Pancreas (tissue), 10 donors: ENCODE measurements at regions not wholly inside any gene's neighbourhood (a gene's known extent, or its start where the extent isn't known, plus 50 kb on each side); places are given as distances from the start of the nearest gene placed in this dataset.

ENCODE experiments used
- ATAC-seq, 4 donors: fragments of 200-7000 bp; cut with Tn5 transposase; one replicate each; pipeline versions ENCODE4 v1.8.0 to v1.9.1; 2020; ENCODE audit warnings: mild to moderate bottlenecking in 4 of 4, moderate library complexity in 4 of 4
- DNase-seq, 6 donors: peaks; one replicate each; pipeline ENCODE4 v3.0.0-alpha.2; 2020
- FAIRE-seq: peaks from 2 replicates; lab custom pipeline; 2012; peaks lifted over from hg19 to GRCh38; lab: Jason Lieb, UNC
- H3K27ac ChIP-seq, 4 donors: fragments of 200-600 bp; sonication (generic); 1 replicate in 3 of 4; 2 replicates in 1 of 4; pipeline versions ENCODE4 v1.5.0 to v1.8.0; 2020
- H3K27me3 ChIP-seq, 4 donors: fragments of 200-600 bp; one replicate each; pipeline ENCODE4 v1.8.0; 2021
- H3K36me3 ChIP-seq, 3 donors: fragments of 200-600 bp; sonication (generic) in 1 of 3; one replicate each; pipeline versions ENCODE4 v1.5.0 to v1.8.0; 2020 to 2021
- H3K4me1 ChIP-seq, 3 donors: fragments of 200-600 bp; one replicate each; pipeline ENCODE4 v1.8.0; 2021
- H3K4me3 ChIP-seq, 4 donors: fragments of 200-600 bp; sonication (generic) in 2 of 4; one replicate each; pipeline versions ENCODE4 v1.5.0 to v1.8.0; 2020 to 2021
- H3K9me3 ChIP-seq, 4 donors: fragments of 200-600 bp; one replicate each; pipeline ENCODE4 v1.8.0; 2021
- CTCF ChIP-seq, 4 donors: fragments of 200-600 bp; sonication (generic) in 3 of 4; IDR thresholded peaks; one replicate each; pipeline versions ENCODE4 v1.5.0 to v1.8.0; 2021; ENCODE audit warnings: antibody characterized with exemption in 4 of 4
- whole genome bisulfite sequencing, 2 donors: extraction: QIAGEN DNeasy Blood & Tissue Kit; methylation state at CpG; one replicate each; pipeline ENCODE4 v1.1.7; 2013; 5-methylcytosine and 5-hydroxymethylcytosine counted together
- intact Hi-C, 3 donors: fragments of 100-400 bp; cut with DNase I; formaldehyde crosslinking; loops; one replicate each; pipeline versions ENCODE4 v1.11.1 to v1.14.2; 2022
- donor health status: healthy with polysubstance abuse.
- donor health status: DM: no; HTN: no; CAD: no; lungs with moderate emphysema.
- donor health status: DM: no; HTN: no; CAD: no.
- donor health status: control.
- donor health status: control.
- donor health status: Bipolar disorder and iron deficiency.
- donor health status: DM: yes; HTN: yes; CAD: no.
- donor health status: DM: no; HTN: no; CAD: no.
- donor health status: DM: no; HTN: no; CAD: no.
- donor health status: DM: yes; HTN: yes; CAD: no.

GRCh38 chr12:28709986-28710685 lies 438.9 kb upstream of the FAR2 start:
- Histone ChIP-seq H3K27me3 (no peaks in the 10 kb centered on the region), H3K27ac (no peak overlapping the region), H3K4me3 (no peak overlapping the region), H3K4me1 (no peaks in the 10 kb centered on the region), H3K36me3 (no peaks in the 10 kb centered on the region), H3K9me3 (peaks cover 0 to 4% (median 0%) of the 10 kb centered on the region in 4 donors)
- no peak for TF ChIP-seq CTCF (IDR thresholded peaks at IDR 0.05)
- WGBS, 2 donors = 61 to 65% methylated on average over 4 of the region's 4 CpGs
- intact Hi-C loops = no loop called here
- FAIRE-seq = no peak
- DNase-seq = no peak
- no peak for ATAC-seq

GRCh38 chr12:28710882-28711281 lies 438.2 kb upstream of the FAR2 start:
- H3K27ac ChIP-seq = no peak overlapping the region
- no peak for FAIRE-seq
- intact Hi-C loops = no loop called here
- no peak for ATAC-seq
- no peak overlapping the region for H3K4me3 ChIP-seq
- H3K36me3 ChIP-seq = no peaks in the 10 kb centered on the region
- no peaks in the 10 kb centered on the region for H3K27me3 ChIP-seq
- DNase-seq = no peak
- H3K9me3 ChIP-seq = peaks cover 0 to 3% (median 0%) of the 10 kb centered on the region in 4 donors
- no peak for TF ChIP-seq CTCF (IDR thresholded peaks at IDR 0.05)
- 72 to 79% methylated on average over 1 of the region's 1 CpG for WGBS, 2 donors
- H3K4me1 ChIP-seq = no peaks in the 10 kb centered on the region

GRCh38 chr12:28711421-28711820 lies 437.7 kb upstream of the FAR2 start:
- FAIRE-seq = no peak
- Histone ChIP-seq H3K4me1 (no peaks in the 10 kb centered on the region), H3K36me3 (no peaks in the 10 kb centered on the region), H3K27me3 (no peaks in the 10 kb centered on the region), H3K9me3 (no peaks in the 10 kb centered on the region), H3K27ac (no peak overlapping the region), H3K4me3 (no peak overlapping the region)
- no peak for TF ChIP-seq CTCF (IDR thresholded peaks at IDR 0.05)
- intact Hi-C loops = no loop called here
- DNase-seq = no peak
- WGBS, 2 donors = 69 to 76% methylated on average over 1 of the region's 1 CpG
- ATAC-seq = no peak

GRCh38 chr12:28742791-28743190 lies 406.3 kb upstream of the FAR2 start:
- no peak overlapping the region for H3K27ac ChIP-seq
- H3K4me3 ChIP-seq = no peak overlapping the region
- DNase-seq (no peak), ATAC-seq (no peak), FAIRE-seq (no peak)
- no peaks in the 10 kb centered on the region for H3K9me3 ChIP-seq
- H3K27me3 ChIP-seq = no peaks in the 10 kb centered on the region
- no peak for TF ChIP-seq CTCF (IDR thresholded peaks at IDR 0.05)
- no peaks in the 10 kb centered on the region for H3K4me1 ChIP-seq
- H3K36me3 ChIP-seq = no peaks in the 10 kb centered on the region
- intact Hi-C loops = no loop called here

GRCh38 chr12:28746734-28747325 lies 402.2 kb upstream of the FAR2 start:
- H3K36me3 ChIP-seq = no peaks in the 10 kb centered on the region
- WGBS, 2 donors = 81 to 83% methylated on average over 3 of the region's 3 CpGs
- intact Hi-C loops = no loop called here

More at GRCh38 chr12:28746734-28747325, 402.2 kb upstream of the FAR2 start:
- no peaks in the 10 kb centered on the region for H3K9me3 ChIP-seq
- H3K4me1 ChIP-seq = no peaks in the 10 kb centered on the region
- DNase-seq (no peak), ATAC-seq (no peak), FAIRE-seq (no peak)
- TF ChIP-seq CTCF (IDR thresholded peaks at IDR 0.05) = no peak
- no peak overlapping the region for H3K4me3 ChIP-seq
- H3K27me3 ChIP-seq = no peaks in the 10 kb centered on the region
- no peak overlapping the region for H3K27ac ChIP-seq
